Activated CD4-positive, alpha-beta T cell treated with anti-CD3 and anti-CD28 coated beads, Interleukin-2, amount 10 ng/mL, durations not matched to agents 24 days and 14 days (primary cell): ENCODE measurements at regions not wholly inside any gene's neighbourhood (a gene's known extent, or its start where the extent isn't known, plus 50 kb on each side); places are given as distances from the start of the nearest gene placed in this dataset.

Source experiments
- DNase-seq: peaks from one replicate; pipeline ENCODE4 v3.0.0; 2022
- H3K27ac Mint-ChIP-seq: one replicate; pipeline ENCODE4 v1.8.0; 2022; ENCODE audit warnings: mild to moderate bottlenecking, mixed read lengths
- H3K27me3 Mint-ChIP-seq: one replicate; pipeline ENCODE4 v1.8.0; 2022; ENCODE audit warnings: mixed read lengths
- H3K36me3 Mint-ChIP-seq: one replicate; pipeline ENCODE4 v1.8.0; 2022; ENCODE audit warnings: low read depth, mild to moderate bottlenecking, mixed read lengths
- H3K4me1 Mint-ChIP-seq: one replicate; pipeline ENCODE4 v1.8.0; 2021; ENCODE audit warnings: mixed read lengths
- H3K4me3 Mint-ChIP-seq: one replicate; pipeline ENCODE4 v1.8.0; 2022; ENCODE audit warnings: mild to moderate bottlenecking, moderate library complexity, mixed read lengths
- H3K9me3 Mint-ChIP-seq: one replicate; pipeline ENCODE4 v1.8.0; 2021; ENCODE audit warnings: mixed read lengths
- intact Hi-C: fragments of 100-400 bp; cut with micrococcal nuclease; formaldehyde crosslinking; loops from one replicate; pipeline ENCODE4 v1.15.1; 2023

GRCh38 chr6:9398767-9399373 lies 963.5 kb upstream of the SLC35B3 start:
- Mint-ChIP-seq H3K9me3 (no peaks in the 10 kb centered on the region), H3K27me3 (peaks cover 2% of the 10 kb centered on the region), H3K36me3 (no peaks in the 10 kb centered on the region), H3K4me3 (no peak overlapping the region), H3K27ac (no peak overlapping the region), H3K4me1 (no peaks in the 10 kb centered on the region)
- no peak for DNase-seq
- intact Hi-C loops, result no loop called here

GRCh38 chr6:9398071-9398766 lies 962.9 kb upstream of the SLC35B3 start:
- Mint-ChIP-seq H3K27me3 (peaks cover 2% of the 10 kb centered on the region), H3K27ac (no peak overlapping the region), H3K4me3 (no peak overlapping the region), H3K4me1 (no peaks in the 10 kb centered on the region), H3K9me3 (no peaks in the 10 kb centered on the region), H3K36me3 (no peaks in the 10 kb centered on the region)
- intact Hi-C loops, result no loop called here
- DNase-seq, result no peak

- intact Hi-C loops, result no loop called here
- no peaks in the 10 kb centered on the region for H3K27me3 Mint-ChIP-seq
- H3K4me1 Mint-ChIP-seq, result no peaks in the 10 kb centered on the region
- no peaks in the 10 kb centered on the region for H3K9me3 Mint-ChIP-seq
- H3K4me3 Mint-ChIP-seq, result no peak overlapping the region
- H3K36me3 Mint-ChIP-seq, result no peaks in the 10 kb centered on the region
- no peak overlapping the region for H3K27ac Mint-ChIP-seq
- no peak for DNase-seq
Observed at GRCh38 chr6:9388596-9388995, 953.3 kb upstream of the SLC35B3 start.

- H3K27me3 Mint-ChIP-seq, result no peaks in the 10 kb centered on the region
- H3K4me1 Mint-ChIP-seq, result no peaks in the 10 kb centered on the region
- H3K4me3 Mint-ChIP-seq, result no peak overlapping the region
- no peaks in the 10 kb centered on the region for H3K9me3 Mint-ChIP-seq
- H3K36me3 Mint-ChIP-seq, result no peaks in the 10 kb centered on the region
- intact Hi-C loops, result no loop called here
- no peak overlapping the region for H3K27ac Mint-ChIP-seq
- no peak for DNase-seq
Observed at GRCh38 chr6:9380568-9380967, 945.2 kb upstream of the SLC35B3 start.

GRCh38 chr6:9373308-9373707 lies 938.0 kb upstream of the SLC35B3 start:
- Mint-ChIP-seq H3K36me3 (no peaks in the 10 kb centered on the region), H3K27me3 (no peaks in the 10 kb centered on the region), H3K4me3 (no peak overlapping the region), H3K9me3 (no peaks in the 10 kb centered on the region), H3K4me1 (no peaks in the 10 kb centered on the region), H3K27ac (no peak overlapping the region)
- no peak for DNase-seq
- intact Hi-C loops, result no loop called here

GRCh38 chr6:9370480-9370879 lies 935.1 kb upstream of the SLC35B3 start:
- H3K27ac Mint-ChIP-seq, result no peak overlapping the region
- no peak for DNase-seq
- H3K36me3 Mint-ChIP-seq, result no peaks in the 10 kb centered on the region
- H3K4me1 Mint-ChIP-seq, result no peaks in the 10 kb centered on the region
- H3K9me3 Mint-ChIP-seq, result no peaks in the 10 kb centered on the region
- intact Hi-C loops, result no loop called here
- no peaks in the 10 kb centered on the region for H3K27me3 Mint-ChIP-seq
- H3K4me3 Mint-ChIP-seq, result no peak overlapping the region

GRCh38 chr6:9365378-9365777 lies 930.0 kb upstream of the SLC35B3 start:
- Mint-ChIP-seq H3K4me3 (no peak overlapping the region), H3K9me3 (no peaks in the 10 kb centered on the region), H3K27me3 (no peaks in the 10 kb centered on the region), H3K36me3 (no peaks in the 10 kb centered on the region), H3K4me1 (no peaks in the 10 kb centered on the region), H3K27ac (no peak overlapping the region)
- DNase-seq, result no peak
- intact Hi-C loops, result no loop called here

- DNase-seq, result no peak
- no peaks in the 10 kb centered on the region for H3K4me1 Mint-ChIP-seq
Observed at GRCh38 chr6:9361749-9362148, 926.4 kb upstream of the SLC35B3 start.

GRCh38 chr6:9360881-9361280 lies 925.5 kb upstream of the SLC35B3 start:
- DNase-seq, result no peak
- Mint-ChIP-seq H3K4me3 (no peak overlapping the region), H3K4me1 (no peaks in the 10 kb centered on the region), H3K9me3 (no peaks in the 10 kb centered on the region), H3K27ac (no peak overlapping the region), H3K27me3 (no peaks in the 10 kb centered on the region), H3K36me3 (no peaks in the 10 kb centered on the region)
- intact Hi-C loops, result no loop called here

More at GRCh38 chr6:9361749-9362148, 926.4 kb upstream of the SLC35B3 start:
- intact Hi-C loops, result no loop called here
- H3K36me3 Mint-ChIP-seq, result no peaks in the 10 kb centered on the region
- H3K27ac Mint-ChIP-seq, result no peak overlapping the region
- H3K9me3 Mint-ChIP-seq, result no peaks in the 10 kb centered on the region
- no peaks in the 10 kb centered on the region for H3K27me3 Mint-ChIP-seq
- no peak overlapping the region for H3K4me3 Mint-ChIP-seq

GRCh38 chr6:9347608-9348007 lies 912.3 kb upstream of the SLC35B3 start:
- Mint-ChIP-seq H3K4me1 (no peaks in the 10 kb centered on the region), H3K9me3 (peaks cover 4% of the 10 kb centered on the region), H3K27ac (no peak overlapping the region), H3K4me3 (no peak overlapping the region), H3K36me3 (no peaks in the 10 kb centered on the region), H3K27me3 (no peaks in the 10 kb centered on the region)
- intact Hi-C loops, result no loop called here
- no peak for DNase-seq

GRCh38 chr6:9346923-9347322 lies 911.6 kb upstream of the SLC35B3 start:
- Mint-ChIP-seq H3K27ac (no peak overlapping the region), H3K36me3 (no peaks in the 10 kb centered on the region), H3K9me3 (peaks cover 4% of the 10 kb centered on the region), H3K27me3 (no peaks in the 10 kb centered on the region), H3K4me1 (no peaks in the 10 kb centered on the region), H3K4me3 (no peak overlapping the region)
- intact Hi-C loops, result no loop called here
- DNase-seq, result no peak

GRCh38 chr6:9335431-9335830 lies 900.1 kb upstream of the SLC35B3 start:
- H3K4me3 Mint-ChIP-seq, result no peak overlapping the region

GRCh38 chr6:9334979-9335378 lies 899.6 kb upstream of the SLC35B3 start:
- no peaks in the 10 kb centered on the region for H3K4me1 Mint-ChIP-seq
- DNase-seq, result no peak
- H3K36me3 Mint-ChIP-seq, result no peaks in the 10 kb centered on the region
- H3K27ac Mint-ChIP-seq, result no peak overlapping the region
- intact Hi-C loops, result no loop called here
- H3K4me3 Mint-ChIP-seq, result no peak overlapping the region
- H3K27me3 Mint-ChIP-seq, result no peaks in the 10 kb centered on the region
- peaks cover 9% of the 10 kb centered on the region for H3K9me3 Mint-ChIP-seq

More at GRCh38 chr6:9335431-9335830, 900.1 kb upstream of the SLC35B3 start:
- Mint-ChIP-seq H3K9me3 (peaks cover 9% of the 10 kb centered on the region), H3K4me1 (no peaks in the 10 kb centered on the region), H3K36me3 (no peaks in the 10 kb centered on the region), H3K27ac (no peak overlapping the region), H3K27me3 (no peaks in the 10 kb centered on the region)
- intact Hi-C loops, result no loop called here
- DNase-seq, result no peak

GRCh38 chr6:9332241-9332780 lies 897.0 kb upstream of the SLC35B3 start:
- Mint-ChIP-seq H3K27ac (no peak overlapping the region), H3K27me3 (no peaks in the 10 kb centered on the region), H3K4me3 (no peak overlapping the region), H3K4me1 (no peaks in the 10 kb centered on the region), H3K9me3 (peaks cover 6% of the 10 kb centered on the region), H3K36me3 (no peaks in the 10 kb centered on the region)
- intact Hi-C loops, result no loop called here
- no peak for DNase-seq
